Mesendoderm (in vitro differentiated cells): ENCODE measurements at regions not wholly inside any gene's neighbourhood (a gene's known extent, or its start where the extent isn't known, plus 50 kb on each side); places are given as distances from the start of the nearest gene placed in this dataset.

Experiments used
- DNase-seq: peaks from one replicate; pipeline ENCODE4 v3.0.0; 2013
- H2AK5ac ChIP-seq: 2 replicates; pipeline ENCODE4 v1.6.1; 2013; ENCODE audit warnings: low read length, inconsistent platforms
- H2BK120ac ChIP-seq: 2 replicates; pipeline ENCODE4 v1.6.1; 2013; ENCODE audit warnings: low read depth, mild to moderate bottlenecking, low read length, moderate library complexity, mixed read lengths
- H2BK15ac ChIP-seq: replicated peaks from 2 replicates; pipeline ENCODE4 v1.6.1; 2013; ENCODE audit warnings: low read depth, mild to moderate bottlenecking, moderate library complexity
- H2BK5ac ChIP-seq: 2 replicates; pipeline ENCODE4 v1.6.1; 2013; ENCODE audit warnings: low read length, inconsistent platforms
- H3K18ac ChIP-seq: 2 replicates; pipeline ENCODE4 v1.6.1; 2013; ENCODE audit warnings: mild to moderate bottlenecking, low read length, mixed read lengths
- H3K23ac ChIP-seq: one replicate; pipeline ENCODE4 v1.6.1; 2013; ENCODE audit warnings: low read length
- H3K27ac ChIP-seq: 2 replicates; pipeline ENCODE4 v1.5.1; 2013; ENCODE audit warnings: low read depth, mild to moderate bottlenecking, inconsistent platforms, low read length, moderate library complexity
- H3K27me3 ChIP-seq: 2 replicates; pipeline ENCODE4 v1.6.1; 2013; ENCODE audit warnings: low read length, control low read depth, mild to moderate bottlenecking, inconsistent platforms; ENCODE audit not compliant: insufficient read depth, poor library complexity
- H3K36me3 ChIP-seq: 2 replicates; pipeline ENCODE4 v1.6.1; 2013; ENCODE audit warnings: low read length, inconsistent platforms; ENCODE audit not compliant: control insufficient read depth, insufficient read depth
- H3K4ac ChIP-seq: one replicate; pipeline ENCODE4 v1.6.1; 2013; ENCODE audit warnings: low read depth, mild to moderate bottlenecking, low read length, moderate library complexity
- H3K4me1 ChIP-seq: 2 replicates; pipeline ENCODE4 v1.6.1; 2013; ENCODE audit warnings: low read depth, low read length, inconsistent platforms; ENCODE audit not compliant: control insufficient read depth
- H3K4me2 ChIP-seq: 2 replicates; pipeline ENCODE4 v1.6.1; 2013; ENCODE audit warnings: low read length
- H3K4me3 ChIP-seq: 2 replicates; pipeline ENCODE4 v1.5.1; 2013; ENCODE audit warnings: mild to moderate bottlenecking, low read length
- H3K56ac ChIP-seq: one replicate; pipeline ENCODE4 v1.6.1; 2013; ENCODE audit warnings: low read length
- H3K79me1 ChIP-seq: 2 replicates; pipeline ENCODE4 v1.6.1; 2013; ENCODE audit warnings: low read length, inconsistent platforms
- H3K79me2 ChIP-seq: 2 replicates; pipeline ENCODE4 v1.6.1; 2013; ENCODE audit warnings: mild to moderate bottlenecking, low read length; ENCODE audit not compliant: control insufficient read depth, insufficient read depth
- H3K9ac ChIP-seq: 2 replicates; pipeline ENCODE4 v1.6.1; 2013; ENCODE audit warnings: low read length, inconsistent platforms
- H4K5ac ChIP-seq: one replicate; pipeline ENCODE4 v1.6.1; 2013; ENCODE audit warnings: low read length
- H4K8ac ChIP-seq: one replicate; pipeline ENCODE4 v1.6.1; 2013; ENCODE audit warnings: low read depth, mild to moderate bottlenecking, control low read depth, low read length, moderate library complexity
- whole genome bisulfite sequencing: extraction: QIAGEN DNeasy Blood & Tissue Kit; methylation state at CpG from one replicate; pipeline ENCODE4 v1.1.7; 2013; ENCODE audit warnings: low lambda C conversion rate, missing lambda C conversion rate; ENCODE audit not compliant: insufficient coverage; ENCODE audit errors: extremely low coverage; 5-methylcytosine and 5-hydroxymethylcytosine counted together

- H3K79me1 ChIP-seq, result no peaks in the 10 kb centered on the region
- H3K56ac ChIP-seq, result no peak overlapping the region
- no peak overlapping the region for H3K4me3 ChIP-seq
- no peak overlapping the region for H2BK120ac ChIP-seq
- no peak overlapping the region for H4K8ac ChIP-seq
- no peaks in the 10 kb centered on the region for H3K27me3 ChIP-seq
- H2BK15ac ChIP-seq, result no peak overlapping the region
- H3K18ac ChIP-seq, result no peak overlapping the region
- H3K9ac ChIP-seq, result no peak overlapping the region
- no CpG with 5 or more reads among the region's 11 CpGs for WGBS
- no peak overlapping the region for H3K27ac ChIP-seq
- no peaks in the 10 kb centered on the region for H3K4me1 ChIP-seq
- no peak overlapping the region for H3K4me2 ChIP-seq
- H2AK5ac ChIP-seq, result no peak overlapping the region
- no peak overlapping the region for H2BK5ac ChIP-seq
- H3K36me3 ChIP-seq, result no peaks in the 10 kb centered on the region
- H3K4ac ChIP-seq, result no peak overlapping the region
- no peak overlapping the region for H3K23ac ChIP-seq
- DNase-seq, result no peak
- no peaks in the 10 kb centered on the region for H3K79me2 ChIP-seq
- H4K5ac ChIP-seq, result no peak overlapping the region
Observed at GRCh38 chr2:71790226-71791060, 337.1 kb downstream of the DYSF start.

- Histone ChIP-seq H3K4ac (no peak overlapping the region), H4K8ac (no peak overlapping the region), H3K27ac (no peak overlapping the region), H3K18ac (no peak overlapping the region), H3K23ac (no peak overlapping the region), H3K79me1 (no peaks in the 10 kb centered on the region), H2AK5ac (no peak overlapping the region), H3K4me2 (no peak overlapping the region), H3K9ac (no peak overlapping the region), H3K79me2 (no peaks in the 10 kb centered on the region), H2BK15ac (no peak overlapping the region), H3K36me3 (no peaks in the 10 kb centered on the region), H3K4me1 (no peaks in the 10 kb centered on the region), H2BK120ac (no peak overlapping the region), H3K56ac (no peak overlapping the region), H2BK5ac (no peak overlapping the region), H3K27me3 (no peaks in the 10 kb centered on the region), H3K4me3 (no peak overlapping the region), H4K5ac (no peak overlapping the region)
- WGBS, result no CpG with 5 or more reads among the region's 14 CpGs
- DNase-seq, result peak; percentile 21
Observed at GRCh38 chr2:71789556-71790204, 336.3 kb downstream of the DYSF start.

GRCh38 chr2:71788601-71789240 lies 335.4 kb downstream of the DYSF start:
- Histone ChIP-seq H3K56ac (no peak overlapping the region), H3K4ac (no peak overlapping the region), H2BK5ac (no peak overlapping the region), H4K8ac (no peak overlapping the region), H4K5ac (no peak overlapping the region), H2BK15ac (no peak overlapping the region), H3K27ac (no peak overlapping the region), H3K23ac (no peak overlapping the region), H2AK5ac (no peak overlapping the region), H3K27me3 (no peaks in the 10 kb centered on the region), H3K79me1 (no peaks in the 10 kb centered on the region), H3K4me3 (no peak overlapping the region), H3K4me1 (no peaks in the 10 kb centered on the region), H3K9ac (no peak overlapping the region), H3K18ac (no peak overlapping the region), H2BK120ac (no peak overlapping the region), H3K36me3 (no peaks in the 10 kb centered on the region), H3K4me2 (no peak overlapping the region), H3K79me2 (no peaks in the 10 kb centered on the region)
- DNase-seq, result no peak
- no CpG with 5 or more reads among the region's 9 CpGs for WGBS

- H3K36me3 ChIP-seq, result no peaks in the 10 kb centered on the region
- no peak overlapping the region for H2BK5ac ChIP-seq
- no peak overlapping the region for H2AK5ac ChIP-seq
- no peak overlapping the region for H3K4ac ChIP-seq
- H3K18ac ChIP-seq, result no peak overlapping the region
- H4K5ac ChIP-seq, result no peak overlapping the region
- H3K4me2 ChIP-seq, result no peak overlapping the region
- no peak overlapping the region for H3K56ac ChIP-seq
- no peaks in the 10 kb centered on the region for H3K79me1 ChIP-seq
- no peaks in the 10 kb centered on the region for H3K4me1 ChIP-seq
- no peak overlapping the region for H2BK15ac ChIP-seq
- H3K4me3 ChIP-seq, result no peak overlapping the region
- no peak for DNase-seq
- no peak overlapping the region for H3K23ac ChIP-seq
- no peak overlapping the region for H3K9ac ChIP-seq
- no peak overlapping the region for H4K8ac ChIP-seq
- WGBS, result no CpG with 5 or more reads among the region's 7 CpGs
- no peaks in the 10 kb centered on the region for H3K27me3 ChIP-seq
- H3K79me2 ChIP-seq, result no peaks in the 10 kb centered on the region
- H3K27ac ChIP-seq, result no peak overlapping the region
- no peak overlapping the region for H2BK120ac ChIP-seq
Observed at GRCh38 chr2:71788186-71788525, 334.8 kb downstream of the DYSF start.

- Histone ChIP-seq H2BK120ac (no peak overlapping the region), H3K27me3 (no peaks in the 10 kb centered on the region), H3K79me1 (no peaks in the 10 kb centered on the region), H3K9ac (no peak overlapping the region), H3K27ac (no peak overlapping the region), H2BK15ac (no peak overlapping the region), H4K8ac (no peak overlapping the region), H2BK5ac (no peak overlapping the region), H3K56ac (no peak overlapping the region), H3K23ac (no peak overlapping the region), H3K4me1 (no peaks in the 10 kb centered on the region), H3K4me3 (no peak overlapping the region), H4K5ac (no peak overlapping the region), H3K4ac (no peak overlapping the region), H3K79me2 (no peaks in the 10 kb centered on the region), H3K18ac (no peak overlapping the region), H3K36me3 (no peaks in the 10 kb centered on the region), H3K4me2 (no peak overlapping the region), H2AK5ac (no peak overlapping the region)
- DNase-seq, result peak; percentile 62
- no CpG with 5 or more reads among the region's 3 CpGs for WGBS
Observed at GRCh38 chr2:71787476-71788185, 334.3 kb downstream of the DYSF start.
